Ishikawa (cell line): ENCODE measurements at regions not wholly inside any gene's neighbourhood (a gene's known extent, or its start where the extent isn't known, plus 50 kb on each side); places are given as distances from the start of the nearest gene placed in this dataset.

Experiments used
- FOXM1 ChIP-seq: IDR thresholded peaks from 2 replicates; pipeline ENCODE4 v1.6.1; 2012; ENCODE audit warnings: low read depth, borderline replicate concordance
- REST ChIP-seq: IDR thresholded peaks from 2 replicates; pipeline ENCODE4 v1.6.1; 2012; ENCODE audit warnings: low read depth, mild to moderate bottlenecking

GRCh38 chr4:54560513-54560912 lies 97.2 kb upstream of the KIT start:
- no peak for TF ChIP-seq REST
- TF ChIP-seq FOXM1: no peak
